ENCODE measurements at regions not wholly inside any gene's neighbourhood (a gene's known extent, or its start where the extent isn't known, plus 50 kb on each side); places are given as distances from the start of the nearest gene placed in this dataset.
"Not testable (repeated sequence)": the region's sequence is repeated elsewhere in the genome, so short reads cannot be mapped to it uniquely, and the experiment has no call there.

DNA sequence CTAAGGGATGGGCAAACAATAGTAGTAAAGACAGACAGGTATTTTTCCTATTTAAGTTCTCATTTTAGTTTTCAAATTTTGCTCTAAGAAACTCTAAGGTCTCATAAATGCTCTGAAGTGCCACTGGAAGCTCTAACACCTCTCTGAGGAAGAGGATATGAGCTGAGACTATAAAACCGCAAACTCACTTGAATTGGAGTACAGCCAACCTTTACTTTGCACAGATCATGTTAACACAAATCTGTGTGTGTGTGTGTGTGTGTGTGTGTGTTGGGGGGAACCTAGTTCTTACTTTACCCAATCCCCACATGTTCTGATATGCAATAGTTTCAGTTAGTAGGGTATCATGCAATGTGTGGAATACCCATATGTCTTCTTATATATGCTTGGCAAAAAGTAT lies 446.8 kb downstream of the CHL1 start:
- no peak for DNase-seq (ENCODE audit: low read depth in 2 of 2)

DNA sequence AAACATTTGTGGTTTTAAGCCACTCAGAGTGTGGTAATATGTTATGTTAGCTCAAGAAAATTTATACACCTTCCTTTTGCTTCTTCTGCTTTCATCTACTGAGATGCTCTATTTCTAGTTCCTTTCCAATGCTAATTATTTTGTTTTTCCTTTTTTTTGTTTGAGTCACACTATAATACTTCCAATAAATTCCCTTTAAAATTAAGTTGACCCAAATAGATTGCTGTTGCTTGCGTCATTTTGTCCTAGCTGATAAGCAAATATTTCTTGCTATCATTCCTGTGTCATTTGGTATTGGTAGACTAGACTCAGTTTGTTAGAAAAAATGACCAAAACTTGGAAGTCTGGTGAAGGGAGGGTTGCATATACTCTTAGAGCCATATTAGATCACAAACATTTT lies 437.0 kb upstream of the CNTN6 start:
- no peak for DNase-seq (ENCODE audit: low read depth in 2 of 2)

DNA sequence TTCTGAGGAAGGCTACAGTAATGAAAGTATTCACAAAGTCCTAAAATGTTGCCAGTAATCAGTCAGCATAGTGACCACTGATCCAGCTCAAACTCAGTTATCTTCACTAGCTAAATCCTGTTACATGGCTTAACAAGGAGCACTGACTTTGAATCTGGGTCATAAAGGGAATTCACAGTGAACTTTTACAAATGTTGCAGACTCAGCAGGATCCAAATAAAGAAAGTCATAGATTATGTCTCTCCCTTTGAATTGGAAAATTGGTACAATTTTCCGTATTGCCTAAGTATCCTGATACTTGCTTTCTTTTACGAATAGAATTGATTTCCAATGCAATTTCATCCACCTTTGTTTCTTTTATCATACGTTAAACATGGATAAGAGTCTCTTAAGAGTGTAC lies 431.5 kb upstream of the CNTN6 start:
- DNase-seq (ENCODE audit: low read depth in 2 of 2): no peak

DNA sequence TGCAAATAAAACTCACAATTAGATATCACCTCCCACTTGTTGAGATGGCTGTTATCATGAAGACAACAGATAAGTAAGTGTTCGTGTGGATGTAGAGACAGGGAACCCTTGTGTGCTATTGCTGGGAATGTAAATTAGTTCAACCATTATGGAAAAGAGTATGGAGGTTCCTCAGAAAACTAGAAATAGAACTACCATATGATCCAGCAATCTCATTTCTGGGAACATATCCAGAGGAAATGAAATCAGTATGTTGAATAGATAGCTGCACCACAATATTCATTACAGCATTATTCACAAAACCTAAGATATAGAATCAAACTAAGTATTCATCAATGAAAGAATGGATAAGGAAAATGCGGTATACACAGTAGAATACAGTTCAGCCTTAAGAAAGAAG lies 418.7 kb upstream of the CNTN6 start:
- no peak for DNase-seq (ENCODE audit: low read depth in 2 of 2)

DNA sequence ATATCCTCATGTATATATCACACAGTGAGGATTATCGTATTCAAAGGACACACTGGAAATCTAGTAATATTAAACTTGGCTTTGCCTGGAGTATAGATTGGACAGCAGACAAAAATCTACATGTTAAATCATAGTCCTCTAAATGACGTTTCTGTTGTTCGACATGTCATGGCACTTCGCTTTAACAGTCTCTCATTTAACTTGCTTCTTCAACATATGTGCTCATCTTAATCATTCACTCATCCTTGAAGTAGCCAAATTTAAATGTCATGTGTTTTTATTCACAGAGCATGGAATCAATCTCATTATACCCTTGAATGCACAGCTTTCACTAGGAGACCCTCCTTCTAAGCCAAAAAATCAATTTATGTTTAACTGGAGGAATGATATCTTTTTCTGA lies 417.0 kb upstream of the CNTN6 start:
- DNase-seq (ENCODE audit: low read depth in 2 of 2): no peak

DNA sequence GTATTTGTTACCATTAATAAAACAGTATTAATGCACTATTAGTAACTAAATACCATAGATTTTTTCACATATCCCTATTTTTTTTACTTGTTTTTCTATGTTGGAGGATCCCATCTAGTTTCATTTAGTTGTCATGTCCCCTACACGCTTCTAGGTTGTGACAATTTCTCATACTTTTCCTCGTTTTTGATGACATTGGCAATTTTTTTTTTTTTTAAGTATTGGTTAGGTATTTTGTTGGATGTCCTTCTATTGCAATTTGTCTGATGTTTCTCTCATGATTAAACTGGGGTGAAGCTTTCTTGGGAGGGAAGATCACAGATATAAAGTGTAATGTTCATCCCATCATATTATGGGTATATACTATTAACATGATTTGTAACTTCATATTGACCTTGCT lies 409.1 kb upstream of the CNTN6 start:
- DNase-seq (ENCODE audit: low read depth in 2 of 2): no peak

DNA sequence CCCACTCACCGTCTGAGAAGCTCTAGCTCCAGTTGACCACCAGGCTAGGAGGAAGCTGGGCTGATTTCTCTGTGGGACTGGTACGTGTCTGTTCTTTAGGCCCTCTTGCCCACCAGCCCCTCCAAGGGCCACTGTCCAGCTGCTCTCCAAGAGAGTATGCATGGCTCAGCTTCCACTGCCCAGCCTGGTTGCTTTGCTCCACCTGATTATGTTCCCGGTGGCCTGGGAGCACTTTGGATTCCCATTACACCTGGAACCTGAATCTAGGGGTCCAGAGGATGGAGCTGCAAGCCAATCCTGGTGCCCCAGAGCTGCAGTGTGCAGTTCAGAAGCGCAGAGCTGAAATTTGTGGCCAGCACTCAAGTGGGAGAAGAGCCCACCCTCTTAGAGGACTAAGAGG lies 402.1 kb upstream of the CNTN6 start:
- no peak for DNase-seq (ENCODE audit: low read depth in 2 of 2)

DNA sequence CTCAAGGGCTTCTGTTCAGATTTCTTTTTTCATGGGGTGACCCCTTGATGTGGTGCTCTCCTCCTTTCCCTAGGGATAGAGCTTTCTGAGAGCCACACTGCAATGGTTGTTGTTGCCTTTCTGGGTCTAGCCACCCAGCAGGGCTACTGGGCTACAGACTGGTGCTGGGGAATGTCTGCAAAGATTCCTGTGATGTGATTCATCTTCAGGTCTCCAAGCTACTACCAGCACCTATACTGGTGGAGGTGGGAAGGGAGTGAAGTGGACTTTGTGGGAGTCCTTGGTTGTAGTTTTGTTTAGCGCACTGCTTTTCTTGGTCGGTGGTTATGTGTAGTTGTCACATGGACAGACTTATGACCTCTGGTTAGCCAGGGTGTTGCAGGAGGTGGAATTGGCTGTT lies 392.3 kb upstream of the CNTN6 start:
- DNase-seq (ENCODE audit: low read depth in 2 of 2): no peak

DNA sequence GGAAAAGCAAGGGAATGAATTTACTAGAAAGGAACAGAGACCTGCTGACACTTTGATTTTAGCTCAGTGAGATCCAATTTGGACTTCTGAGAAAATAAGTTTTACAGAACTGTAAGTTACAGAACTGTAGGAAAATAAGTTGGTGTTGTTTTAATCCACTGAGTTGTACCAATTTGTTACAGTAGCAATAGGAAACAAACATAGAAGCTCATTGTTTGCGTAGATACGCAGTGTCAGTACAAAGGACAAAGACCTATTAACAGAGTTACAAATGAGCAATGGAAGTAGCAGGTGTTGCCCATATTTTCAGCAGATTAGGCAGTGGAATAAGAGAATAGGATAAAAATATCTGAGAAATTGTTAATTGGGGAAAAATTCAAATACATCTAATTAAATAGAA lies 385.8 kb upstream of the CNTN6 start:
- DNase-seq (ENCODE audit: low read depth in 2 of 2): no peak

DNA sequence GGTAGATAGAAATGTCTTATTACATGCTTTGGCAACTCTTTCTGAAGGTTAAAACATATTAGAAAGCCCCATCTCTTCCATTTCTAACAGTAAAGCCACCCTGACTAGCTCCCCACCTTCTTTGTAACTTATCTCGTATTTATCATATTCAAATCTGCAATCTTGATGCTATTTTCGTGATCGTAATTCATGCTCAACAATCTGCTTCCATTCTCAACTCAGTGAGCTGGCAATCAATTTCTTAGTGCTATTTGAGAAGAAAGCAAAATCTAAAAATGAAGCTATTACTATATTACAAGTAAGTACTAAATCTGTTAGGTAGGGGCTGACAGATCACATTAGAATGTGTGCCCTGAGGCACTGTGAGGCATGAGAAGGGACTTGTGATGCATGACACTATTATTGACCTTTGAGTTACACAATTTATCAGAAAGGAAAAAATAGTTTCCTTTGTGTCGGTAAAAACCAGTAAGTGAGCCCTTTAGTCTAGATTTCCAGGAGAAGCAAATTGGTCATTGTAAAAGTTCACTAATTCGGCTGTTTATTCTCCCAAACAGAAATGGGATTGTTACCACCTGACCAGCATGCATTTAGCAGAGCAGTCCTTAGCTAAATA lies 379.7 kb upstream of the CNTN6 start:
- DNase-seq (ENCODE audit: low read depth in 2 of 2): no peak

DNA sequence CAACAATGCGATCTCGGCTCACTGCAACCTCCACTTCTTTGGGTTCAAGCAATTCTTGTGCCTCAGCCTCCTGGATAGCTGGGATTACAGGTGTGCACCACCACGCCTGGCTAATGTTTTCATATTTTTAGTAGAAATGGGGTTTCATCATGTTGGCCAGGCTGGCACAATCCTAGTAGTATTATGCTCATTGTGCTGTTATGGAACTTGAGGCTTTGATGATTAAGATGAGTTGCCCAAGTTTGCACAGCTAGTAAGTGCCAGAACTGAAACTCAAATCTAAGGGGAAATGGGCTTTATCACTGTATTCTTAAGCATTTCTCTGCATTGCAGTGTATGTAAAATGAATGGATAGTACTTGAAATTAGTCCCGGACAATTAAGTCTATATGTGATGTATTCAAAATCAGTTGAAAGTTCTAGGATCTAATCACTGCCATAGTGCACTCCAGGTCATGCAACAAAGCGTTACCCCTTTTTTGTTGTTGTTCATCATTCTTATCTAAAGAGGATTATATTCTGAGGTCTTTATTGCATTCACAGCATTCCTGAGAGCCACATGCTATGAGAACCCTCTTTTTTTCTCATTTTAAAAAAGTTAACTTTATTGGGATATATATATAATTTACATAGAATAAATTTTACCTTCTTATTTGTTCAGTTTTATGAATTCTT lies 378.7 kb upstream of the CNTN6 start:
- DNase-seq (ENCODE audit: low read depth in 2 of 2): no peak

DNA sequence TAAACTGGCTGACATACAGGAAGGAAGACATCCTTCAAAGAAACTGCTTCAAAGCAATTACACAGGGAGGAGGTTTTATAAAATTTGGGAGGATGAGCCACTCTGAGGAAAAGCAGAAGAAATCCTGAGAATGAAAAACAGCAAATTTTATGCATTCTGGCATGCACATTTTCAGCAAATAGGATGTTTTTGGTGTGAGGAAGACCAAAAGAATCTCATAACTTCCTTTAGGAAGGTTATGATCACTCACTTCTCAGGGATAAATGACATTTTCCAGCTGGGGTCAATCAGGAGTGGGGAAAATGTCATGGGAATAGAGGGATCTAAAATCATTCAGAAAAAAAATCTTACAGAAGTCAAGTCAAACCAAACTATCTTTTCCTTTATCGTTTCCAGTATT lies 371.7 kb upstream of the CNTN6 start:
- no peak for DNase-seq (ENCODE audit: low read depth in 2 of 2)

DNA sequence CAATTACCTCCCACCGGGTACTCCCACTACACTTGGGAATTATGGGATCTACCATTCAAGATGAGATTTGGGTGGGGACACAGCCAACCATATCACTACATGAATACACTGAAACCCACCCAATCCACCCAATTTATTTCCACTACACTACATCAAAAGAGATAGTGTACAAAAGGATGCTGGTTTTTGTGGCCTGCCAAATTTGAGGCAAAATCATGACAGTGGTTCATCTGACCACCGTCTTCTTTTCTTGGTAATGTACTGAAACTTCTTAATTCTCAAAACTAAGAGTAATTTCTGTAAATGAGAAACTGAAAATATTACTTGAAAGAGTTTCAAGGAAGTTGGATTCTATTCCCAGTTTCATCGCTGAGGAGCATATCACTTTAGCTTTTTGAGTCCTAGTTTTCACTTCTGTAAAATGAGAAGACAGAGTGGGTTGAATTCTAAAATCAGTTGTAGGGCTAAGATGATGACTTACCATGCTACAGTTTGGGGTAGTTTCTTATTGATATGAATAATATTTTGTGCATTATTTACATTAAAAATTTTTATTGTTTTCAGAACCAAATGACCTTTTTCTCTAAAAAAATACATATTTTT lies 360.4 kb upstream of the CNTN6 start:
- no peak for DNase-seq (ENCODE audit: low read depth in 2 of 2)

DNA sequence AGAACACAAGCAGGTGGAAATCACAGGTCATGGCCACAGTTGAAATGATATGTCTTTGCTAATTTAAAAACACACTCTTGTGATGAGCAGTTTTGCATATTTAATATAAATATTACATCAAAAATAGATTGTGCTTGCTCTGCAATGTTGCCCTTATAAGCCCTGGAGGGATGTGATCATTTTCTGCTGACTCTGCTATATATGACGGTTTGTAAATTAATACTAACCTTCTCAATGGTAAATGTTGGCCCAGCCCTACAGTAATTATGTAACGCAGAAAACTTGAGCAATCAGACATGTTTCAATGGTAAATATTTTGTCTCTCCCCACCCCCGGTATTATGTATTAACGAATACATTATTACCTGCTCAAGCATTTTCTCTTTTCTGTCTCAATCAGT lies 359.5 kb upstream of the CNTN6 start:
- no peak for DNase-seq (ENCODE audit: low read depth in 2 of 2)

DNA sequence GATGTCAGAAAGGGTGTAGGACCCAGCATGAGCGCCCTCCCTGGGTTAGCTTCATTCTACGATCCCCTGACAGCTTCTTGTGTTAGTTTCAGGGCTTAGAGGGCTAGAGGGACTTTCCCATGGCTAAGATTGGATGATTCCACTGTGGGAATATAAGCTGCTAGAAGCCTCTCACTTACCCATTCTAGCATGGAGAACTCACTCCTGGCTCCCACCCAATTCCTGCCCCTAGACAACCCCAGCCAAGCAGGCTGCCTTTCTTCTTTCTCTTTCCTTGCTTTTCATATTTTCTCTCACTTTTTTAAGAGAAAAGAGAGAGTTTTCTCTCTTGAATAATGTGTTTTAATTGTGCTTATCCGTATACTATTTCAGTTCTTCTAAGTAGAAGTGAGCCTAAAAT lies 335.1 kb upstream of the CNTN6 start:
- DNase-seq (ENCODE audit: low read depth in 2 of 2): no peak

DNA sequence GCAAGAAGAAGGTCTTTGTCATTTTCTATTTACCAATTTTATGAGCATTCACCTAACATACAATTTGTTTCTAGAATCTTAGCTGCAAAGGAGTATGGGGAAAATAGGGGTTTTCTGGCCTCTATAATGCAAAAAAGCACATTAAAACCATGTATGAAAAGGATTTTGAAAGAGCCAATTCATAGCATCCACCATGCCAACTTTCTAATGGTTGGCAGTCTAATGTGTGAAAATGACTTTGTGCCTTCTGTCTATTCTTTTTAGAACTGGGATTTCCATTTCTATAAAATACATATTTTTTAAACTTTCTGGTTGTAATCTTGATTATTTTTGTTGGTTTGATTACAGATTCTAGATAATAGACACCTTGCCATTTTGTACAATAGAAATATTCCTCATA lies 333.7 kb upstream of the CNTN6 start:
- DNase-seq (ENCODE audit: low read depth in 2 of 2): no peak

DNA sequence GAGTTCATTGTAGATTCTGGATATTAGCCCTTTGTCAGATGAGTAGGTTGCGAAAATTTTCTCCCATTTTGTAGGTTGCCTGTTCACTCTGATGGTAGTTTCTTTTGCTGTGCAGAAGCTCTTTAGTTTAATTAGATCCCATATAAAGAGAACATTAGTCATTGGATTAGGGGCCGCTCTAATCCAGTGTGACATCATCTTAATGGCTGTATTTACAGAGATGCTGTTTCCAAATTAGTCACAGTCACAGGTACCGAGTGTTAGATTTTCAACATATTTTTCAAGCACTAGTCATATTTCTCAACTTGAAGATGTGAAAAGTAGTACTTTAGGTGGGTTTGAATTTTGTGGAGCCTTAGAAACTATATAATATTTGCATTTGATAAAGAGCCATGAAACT lies 319.4 kb upstream of the CNTN6 start:
- not testable (repeated sequence) for DNase-seq (ENCODE audit: low read depth in 2 of 2)

DNA sequence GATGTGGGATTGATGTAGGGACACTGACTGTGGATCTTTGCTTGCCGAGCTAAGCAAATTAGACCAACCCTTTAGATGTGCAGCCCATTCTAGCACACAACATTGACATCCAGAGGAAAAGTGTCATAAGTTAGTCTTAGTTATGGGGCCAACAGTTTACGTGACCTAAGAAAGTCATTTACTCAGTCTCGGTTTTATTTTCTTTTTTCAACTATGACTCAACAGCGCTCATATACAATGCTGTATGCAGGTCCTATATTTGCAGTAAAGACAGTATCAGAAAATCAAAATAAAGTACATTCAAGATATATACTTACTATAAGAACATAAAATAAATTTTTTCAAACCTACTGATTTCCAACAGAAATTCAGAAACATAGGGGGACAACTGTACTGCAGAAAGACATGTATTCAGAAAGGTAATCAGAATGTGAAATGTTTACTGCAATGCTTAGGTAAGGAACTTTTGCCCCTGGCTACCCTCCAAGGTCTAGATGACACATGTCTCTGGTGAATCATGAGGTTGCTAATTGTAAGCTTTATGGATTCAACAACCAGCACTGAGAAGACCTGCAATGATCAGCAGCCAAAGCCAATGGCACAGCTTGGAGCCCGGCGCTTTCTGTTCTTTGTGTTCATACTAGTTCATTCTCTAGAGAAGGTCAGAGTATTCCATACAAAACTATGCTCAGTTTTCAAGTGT lies 317.5 kb upstream of the CNTN6 start:
- no peak for DNase-seq (ENCODE audit: low read depth in 2 of 2)

DNA sequence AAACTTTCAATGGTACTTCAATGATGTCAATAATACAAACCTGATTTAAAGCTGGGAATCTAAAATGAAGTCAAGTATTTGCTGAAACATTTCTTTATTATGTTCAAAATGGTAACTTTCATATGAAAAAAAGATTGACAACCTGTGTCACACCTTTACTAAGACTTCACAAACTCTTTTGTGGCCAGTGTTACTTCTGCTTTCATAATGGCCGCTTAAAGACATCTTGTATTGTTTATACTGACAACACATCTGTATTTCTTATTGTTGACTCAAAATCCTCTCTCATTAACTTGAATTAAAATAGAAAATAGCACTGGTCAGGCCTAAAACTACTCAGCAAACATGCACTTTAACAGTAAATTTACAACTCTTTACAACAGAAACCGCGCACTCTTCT lies 312.3 kb upstream of the CNTN6 start:
- no peak for DNase-seq (ENCODE audit: low read depth in 2 of 2)

DNA sequence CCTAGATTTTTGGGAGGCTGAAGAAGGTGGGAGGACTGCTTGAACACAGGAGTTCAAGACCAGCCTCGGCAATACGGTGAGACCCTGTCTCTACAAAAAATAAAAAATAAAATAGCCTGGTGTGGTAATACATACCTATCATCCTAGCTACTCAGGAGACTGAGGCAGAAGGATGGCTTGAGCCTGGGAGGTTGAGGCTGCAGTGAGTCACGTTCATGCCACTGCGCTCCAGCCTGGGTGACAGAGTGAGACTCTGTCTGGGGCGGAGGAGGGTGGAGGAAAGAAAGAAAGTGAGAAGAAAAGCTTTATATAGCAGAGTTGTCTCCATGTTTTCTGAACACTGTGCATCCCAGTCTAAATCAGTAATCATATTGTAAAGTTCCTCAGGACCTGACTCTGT lies 301.4 kb upstream of the CNTN6 start:
- DNase-seq (ENCODE audit: low read depth in 2 of 2): no peak

DNA sequence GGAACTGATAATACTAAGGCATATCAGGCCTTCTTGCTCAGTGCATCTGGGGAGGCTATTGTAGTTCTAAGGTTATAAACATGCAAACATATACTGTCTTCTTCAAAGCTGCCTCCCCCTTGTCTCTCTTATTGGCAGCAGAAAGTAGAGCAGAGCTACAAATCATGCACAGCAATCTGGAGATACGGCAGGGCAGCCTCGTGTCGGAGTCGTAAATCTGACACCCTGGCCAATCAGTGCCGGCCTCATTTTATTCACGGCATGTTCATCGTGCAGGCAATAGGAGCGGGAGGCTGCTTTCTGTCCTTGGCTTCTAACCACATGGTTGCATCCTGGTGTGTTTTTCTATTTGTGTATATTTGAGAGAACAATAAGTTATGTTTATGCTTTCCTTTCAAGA lies 300.2 kb upstream of the CNTN6 start:
- DNase-seq (ENCODE audit: low read depth in 2 of 2): no peak

DNA sequence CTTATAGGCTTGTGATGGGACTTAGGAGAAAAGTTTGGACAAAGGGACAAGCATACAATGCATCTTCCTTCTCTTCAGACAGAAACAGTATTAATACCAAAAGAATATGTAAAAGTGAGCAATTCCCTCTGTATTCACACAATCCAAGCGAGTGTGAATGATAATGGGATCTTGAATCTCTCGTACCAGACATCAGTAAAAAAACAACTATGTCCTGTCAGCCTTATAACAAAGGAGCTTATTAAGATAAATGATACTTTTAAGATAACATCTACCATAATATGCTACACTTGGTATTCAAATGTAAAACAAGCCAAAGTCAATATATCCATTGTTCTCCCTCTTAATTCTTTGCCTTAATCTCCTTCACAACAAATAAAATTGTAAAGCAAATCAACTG lies 288.6 kb upstream of the CNTN6 start:
- DNase-seq (ENCODE audit: low read depth in 2 of 2): no peak

DNA sequence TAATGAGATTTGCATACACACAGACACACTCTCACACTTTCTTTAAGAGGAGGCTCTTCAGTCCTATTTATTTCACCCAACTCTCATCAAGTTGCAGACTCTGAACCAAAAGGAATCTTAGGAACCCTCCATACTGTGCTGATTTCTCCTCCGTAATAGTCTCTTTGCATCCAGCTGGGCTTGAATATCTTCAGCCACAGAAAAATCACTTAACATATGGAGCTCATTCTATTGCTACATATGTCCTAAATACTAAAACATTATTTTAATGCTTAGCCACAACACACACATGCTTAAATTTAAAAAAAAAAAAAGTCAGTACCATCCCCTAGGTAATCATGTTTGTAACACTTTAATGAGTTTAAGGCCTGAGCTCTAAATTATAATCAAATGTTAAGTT lies 287.5 kb upstream of the CNTN6 start:
- no peak for DNase-seq (ENCODE audit: low read depth in 2 of 2)

All from lung microvascular endothelial cell (primary cell).